ENCODE measurements at regions not wholly inside any gene's neighbourhood (a gene's known extent, or its start where the extent isn't known, plus 50 kb on each side); places are given as distances from the start of the nearest gene placed in this dataset.

DNA sequence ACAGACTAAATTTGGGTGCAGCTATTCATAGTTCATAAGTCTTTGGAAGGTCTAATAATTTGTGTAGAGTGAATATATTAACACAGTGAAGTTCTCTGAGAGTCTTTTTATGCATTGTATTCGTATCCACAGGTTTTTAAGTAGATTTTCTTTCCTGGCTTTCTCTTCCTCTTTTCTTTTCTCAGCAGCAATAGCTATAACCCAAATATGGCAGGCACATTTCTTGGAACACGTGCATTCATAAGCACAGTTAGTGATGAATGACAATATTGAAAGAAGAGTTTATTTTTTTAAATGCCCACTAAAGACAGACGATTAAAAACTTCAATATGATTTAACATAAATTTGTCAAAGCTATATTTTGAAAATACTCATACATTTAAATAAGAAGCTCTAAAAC, 220.5 kb upstream of the MBL2 start:
- Histone ChIP-seq H3K4me3 (ENCODE audit: low read length in 2 of 2) (no peak overlapping the region), H3K27ac (ENCODE audit: low read depth, low read length) (no peak overlapping the region), H3K4me1 (ENCODE audit: insufficient read depth, low read length) (no peaks in the 10 kb centered on the region), H3K27me3 (ENCODE audit: insufficient read depth, low read length) (no peaks in the 10 kb centered on the region), H3K36me3 (ENCODE audit: insufficient read depth, low read length) (no peaks in the 10 kb centered on the region), H3K9me3 (ENCODE audit: control insufficient read depth in 1 of 2, low read length in 2 of 2) (no peaks in the 10 kb centered on the region)
- no peak overlapping the region for H3K27ac Mint-ChIP-seq
- no peaks in the 10 kb centered on the region for H3K27me3 Mint-ChIP-seq
- intact Hi-C loops (cut with micrococcal nuclease) = no loop called here
- DNase-seq = no peak
- ChIA-PET POLR2A (ENCODE audit: partially characterized antibody) (no interaction called here), CTCF (ENCODE audit: partially characterized antibody) (no interaction called here)
- no peak overlapping the region for H3K4me3 Mint-ChIP-seq
- peaks cover 0 to 19% (median 7%) of the 10 kb centered on the region in 8 donors for H3K9me3 Mint-ChIP-seq
- no peaks in the 10 kb centered on the region for H3K36me3 Mint-ChIP-seq
- H3K4me1 Mint-ChIP-seq = no peaks in the 10 kb centered on the region

GRCh38 chr10:52992567-52992966, 220.0 kb upstream of the MBL2 start:
- H3K4me1 ChIP-seq (ENCODE audit: insufficient read depth, low read length) = no peaks in the 10 kb centered on the region
- intact Hi-C loops (cut with micrococcal nuclease) = no loop called here
- no peak for DNase-seq
- no peak overlapping the region for H3K4me3 Mint-ChIP-seq
- H3K9me3 ChIP-seq (ENCODE audit: control insufficient read depth in 1 of 2, low read length in 2 of 2) = no peaks in the 10 kb centered on the region
- peaks cover 0 to 19% (median 7%) of the 10 kb centered on the region in 8 donors for H3K9me3 Mint-ChIP-seq
- ChIA-PET CTCF (ENCODE audit: partially characterized antibody) (no interaction called here), POLR2A (ENCODE audit: partially characterized antibody) (no interaction called here)
- no peaks in the 10 kb centered on the region for H3K27me3 ChIP-seq (ENCODE audit: insufficient read depth, low read length)
- no peaks in the 10 kb centered on the region for H3K36me3 Mint-ChIP-seq
- no peaks in the 10 kb centered on the region for H3K27me3 Mint-ChIP-seq
- no peak overlapping the region for H3K4me3 ChIP-seq (ENCODE audit: low read length in 2 of 2)
- H3K4me1 Mint-ChIP-seq = no peaks in the 10 kb centered on the region
- no peak overlapping the region for H3K27ac Mint-ChIP-seq
- no peak overlapping the region for H3K27ac ChIP-seq (ENCODE audit: low read depth, low read length)
- no peaks in the 10 kb centered on the region for H3K36me3 ChIP-seq (ENCODE audit: insufficient read depth, low read length)

DNA sequence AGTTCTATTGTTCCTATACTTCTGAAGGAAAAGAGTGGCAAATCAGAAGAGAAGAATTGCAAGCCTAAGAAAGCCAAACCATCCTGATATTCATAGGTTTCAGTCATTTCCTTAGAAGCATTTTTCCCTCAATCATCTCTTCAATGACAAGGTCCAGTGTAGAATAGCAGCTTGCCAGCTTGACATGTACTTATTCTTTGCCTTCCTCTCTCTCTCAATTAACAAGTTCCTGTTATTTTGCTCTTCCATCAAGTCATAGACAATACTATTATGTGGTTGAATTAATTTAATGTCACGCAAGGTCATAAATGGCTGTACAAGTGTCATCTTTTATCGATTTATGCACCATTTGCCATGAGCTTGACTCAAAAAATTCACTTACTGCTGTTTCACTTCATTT, 216.3 kb upstream of the MBL2 start:
- Mint-ChIP-seq H3K9me3 (peaks cover 0 to 21% (median 8%) of the 10 kb centered on the region in 8 donors), H3K27me3 (no peaks in the 10 kb centered on the region), H3K36me3 (no peaks in the 10 kb centered on the region), H3K27ac (no peak overlapping the region), H3K4me3 (no peak overlapping the region), H3K4me1 (no peaks in the 10 kb centered on the region)
- ChIA-PET POLR2A (ENCODE audit: partially characterized antibody) (no interaction called here), CTCF (ENCODE audit: partially characterized antibody) (no interaction called here)
- Histone ChIP-seq H3K9me3 (ENCODE audit: control insufficient read depth in 1 of 2, low read length in 2 of 2) (no peaks in the 10 kb centered on the region), H3K36me3 (ENCODE audit: insufficient read depth, low read length) (no peaks in the 10 kb centered on the region), H3K4me3 (ENCODE audit: low read length in 2 of 2) (no peak overlapping the region), H3K4me1 (ENCODE audit: insufficient read depth, low read length) (no peaks in the 10 kb centered on the region), H3K27ac (ENCODE audit: low read depth, low read length) (no peak overlapping the region), H3K27me3 (ENCODE audit: insufficient read depth, low read length) (no peaks in the 10 kb centered on the region)
- intact Hi-C loops (cut with micrococcal nuclease) = no loop called here
- DNase-seq = no peak

DNA sequence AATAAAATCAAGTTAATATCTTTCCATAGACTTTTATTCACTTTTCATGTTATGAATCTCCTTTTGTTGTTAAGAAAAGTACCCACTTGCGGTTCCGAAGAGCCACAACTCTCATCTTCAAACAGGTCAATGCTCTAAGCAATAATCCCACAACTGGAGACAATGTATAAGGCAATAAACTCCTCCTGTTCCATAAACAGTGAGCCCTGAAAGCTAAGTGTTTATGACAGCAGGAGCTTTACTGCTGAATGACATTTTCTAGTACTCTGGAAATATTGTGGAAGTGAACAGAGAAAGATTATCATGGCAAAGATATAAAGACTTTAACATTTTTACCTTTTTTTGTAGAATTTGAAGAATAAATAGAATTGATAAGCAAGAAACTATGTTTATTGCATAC, 213.5 kb upstream of the MBL2 start:
- H3K27ac Mint-ChIP-seq = no peak overlapping the region
- Histone ChIP-seq H3K9me3 (ENCODE audit: control insufficient read depth in 1 of 2, low read length in 2 of 2) (no peaks in the 10 kb centered on the region), H3K27ac (ENCODE audit: low read depth, low read length) (no peak overlapping the region), H3K4me1 (ENCODE audit: insufficient read depth, low read length) (no peaks in the 10 kb centered on the region), H3K4me3 (ENCODE audit: low read length in 2 of 2) (no peak overlapping the region), H3K27me3 (ENCODE audit: insufficient read depth, low read length) (no peaks in the 10 kb centered on the region), H3K36me3 (ENCODE audit: insufficient read depth, low read length) (no peaks in the 10 kb centered on the region)
- ChIA-PET POLR2A (ENCODE audit: partially characterized antibody) (no interaction called here), CTCF (ENCODE audit: partially characterized antibody) (no interaction called here)
- no peaks in the 10 kb centered on the region for H3K27me3 Mint-ChIP-seq
- H3K36me3 Mint-ChIP-seq = no peaks in the 10 kb centered on the region
- H3K4me3 Mint-ChIP-seq = no peak overlapping the region
- no peak for DNase-seq
- intact Hi-C loops (cut with micrococcal nuclease) = no loop called here
- H3K9me3 Mint-ChIP-seq = peaks cover 0 to 20% (median 11%) of the 10 kb centered on the region in 8 donors
- H3K4me1 Mint-ChIP-seq = no peaks in the 10 kb centered on the region

- Mint-ChIP-seq H3K36me3 (no peaks in the 10 kb centered on the region), H3K9me3 (peaks cover 0 to 21% (median 6%) of the 10 kb centered on the region in 8 donors), H3K4me1 (no peaks in the 10 kb centered on the region), H3K4me3 (no peak overlapping the region), H3K27me3 (no peaks in the 10 kb centered on the region), H3K27ac (no peak overlapping the region)
- no peaks in the 10 kb centered on the region for H3K9me3 ChIP-seq (ENCODE audit: control insufficient read depth in 1 of 2, low read length in 2 of 2)
- H3K36me3 ChIP-seq (ENCODE audit: insufficient read depth, low read length) = no peaks in the 10 kb centered on the region
- H3K4me3 ChIP-seq (ENCODE audit: low read length in 2 of 2) = no peak overlapping the region
- no peaks in the 10 kb centered on the region for H3K27me3 ChIP-seq (ENCODE audit: insufficient read depth, low read length)
- no peaks in the 10 kb centered on the region for H3K4me1 ChIP-seq (ENCODE audit: insufficient read depth, low read length)
- intact Hi-C loops (cut with micrococcal nuclease) = no loop called here
- ChIA-PET CTCF (ENCODE audit: partially characterized antibody) (no interaction called here), POLR2A (ENCODE audit: partially characterized antibody) (no interaction called here)
- no peak overlapping the region for H3K27ac ChIP-seq (ENCODE audit: low read depth, low read length)
- no peak for DNase-seq
These were observed 211.6 kb upstream of the MBL2 start for GRCh38 chr10:52984169-52984568.

DNA sequence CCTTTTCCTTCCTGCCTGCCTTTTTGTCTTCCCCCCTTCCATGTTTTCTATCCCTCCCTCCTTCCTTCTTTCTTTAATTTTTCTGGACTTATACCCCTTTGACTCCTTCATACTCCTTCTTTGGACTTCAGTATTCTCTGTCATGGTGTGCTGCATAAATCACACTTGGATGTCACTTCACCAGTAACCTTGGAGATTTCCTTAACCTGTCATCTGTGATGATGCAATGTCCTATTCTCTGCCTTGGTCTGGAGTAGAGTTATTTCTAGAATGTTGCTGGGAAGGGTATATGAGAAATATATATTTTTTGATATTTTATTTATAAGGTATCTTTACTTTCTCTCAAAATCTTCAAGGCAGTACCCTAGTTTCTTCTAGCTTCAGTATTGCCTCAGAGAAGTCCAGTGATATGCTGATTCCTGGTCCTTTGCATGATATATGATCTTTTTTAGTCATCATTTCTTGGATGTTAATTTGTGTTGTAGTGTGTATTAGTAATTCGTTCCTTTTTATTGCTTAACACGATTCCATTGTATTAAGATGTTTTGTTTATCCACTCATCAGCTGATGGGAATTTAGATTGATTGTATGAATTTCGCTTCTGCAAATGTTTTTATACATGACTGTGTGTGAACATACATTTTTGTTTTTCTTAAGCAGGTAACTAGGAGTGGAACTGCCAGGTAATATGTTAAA, 206.9 kb upstream of the MBL2 start:
- Histone ChIP-seq H3K4me3 (ENCODE audit: low read length in 2 of 2) (no peak overlapping the region), H3K4me1 (ENCODE audit: insufficient read depth, low read length) (no peaks in the 10 kb centered on the region), H3K36me3 (ENCODE audit: insufficient read depth, low read length) (no peaks in the 10 kb centered on the region), H3K27ac (ENCODE audit: low read depth, low read length) (no peak overlapping the region), H3K9me3 (ENCODE audit: control insufficient read depth in 1 of 2, low read length in 2 of 2) (no peaks in the 10 kb centered on the region), H3K27me3 (ENCODE audit: insufficient read depth, low read length) (no peaks in the 10 kb centered on the region)
- POLR2A ChIA-PET (ENCODE audit: partially characterized antibody) = no interaction called here
- DNase-seq = no peak
- CTCF ChIA-PET (ENCODE audit: partially characterized antibody) = no interaction called here
- Mint-ChIP-seq H3K9me3 (peaks cover 5 to 14% (median 8%) of the 10 kb centered on the region in 8 donors), H3K4me3 (no peak overlapping the region), H3K36me3 (no peaks in the 10 kb centered on the region), H3K27ac (no peak overlapping the region), H3K27me3 (no peaks in the 10 kb centered on the region), H3K4me1 (no peaks in the 10 kb centered on the region)
- intact Hi-C loops (cut with micrococcal nuclease) = no loop called here

DNA sequence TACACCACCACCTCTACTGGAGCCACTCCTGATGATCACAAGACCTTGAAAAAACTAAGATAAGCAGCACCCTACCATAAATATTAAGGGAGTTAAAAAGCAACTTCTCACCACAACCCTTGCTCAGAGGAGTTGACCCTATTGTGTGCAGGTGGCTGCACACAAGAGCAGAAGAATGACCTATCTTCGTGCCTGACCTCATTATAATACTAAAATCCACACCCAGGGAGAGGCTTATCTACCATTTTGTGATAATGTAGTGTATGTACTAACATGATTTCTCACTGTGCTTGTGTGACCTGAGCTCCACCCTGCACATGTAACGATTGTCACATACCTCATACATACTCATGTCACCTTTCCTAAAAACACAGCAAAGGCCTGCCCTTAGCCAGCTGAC, 205.0 kb upstream of the MBL2 start:
- H3K36me3 ChIP-seq (ENCODE audit: insufficient read depth, low read length) = no peaks in the 10 kb centered on the region
- no peaks in the 10 kb centered on the region for H3K9me3 ChIP-seq (ENCODE audit: control insufficient read depth in 1 of 2, low read length in 2 of 2)
- H3K4me3 ChIP-seq (ENCODE audit: low read length in 2 of 2) = no peak overlapping the region
- no peaks in the 10 kb centered on the region for H3K4me1 Mint-ChIP-seq
- H3K4me1 ChIP-seq (ENCODE audit: insufficient read depth, low read length) = no peaks in the 10 kb centered on the region
- DNase-seq = no peak
- no peak overlapping the region for H3K4me3 Mint-ChIP-seq
- H3K27ac Mint-ChIP-seq = no peak overlapping the region
- no peaks in the 10 kb centered on the region for H3K36me3 Mint-ChIP-seq
- H3K27me3 Mint-ChIP-seq = no peaks in the 10 kb centered on the region
- ChIA-PET POLR2A (ENCODE audit: partially characterized antibody) (no interaction called here), CTCF (ENCODE audit: partially characterized antibody) (no interaction called here)
- intact Hi-C loops (cut with micrococcal nuclease) = no loop called here
- peaks cover 2 to 18% (median 11%) of the 10 kb centered on the region in 8 donors for H3K9me3 Mint-ChIP-seq
- H3K27me3 ChIP-seq (ENCODE audit: insufficient read depth, low read length) = no peaks in the 10 kb centered on the region
- H3K27ac ChIP-seq (ENCODE audit: low read depth, low read length) = no peak overlapping the region

All from CD4-positive, alpha-beta memory T cell (primary cell).